ENCODE measurements at regions not wholly inside any gene's neighbourhood (a gene's known extent, or its start where the extent isn't known, plus 50 kb on each side); places are given as distances from the start of the nearest gene placed in this dataset.

GRCh38 chr9:80648336-80648735 is 1041.0 kb downstream of the TLE1 start:
- no peak for DNase-seq (ENCODE audit: low spot score, unreplicated experiment)
- no peaks in the 10 kb centered on the region for H3K27me3 Mint-ChIP-seq
- H3K4me1 Mint-ChIP-seq (ENCODE audit: low read depth), result peaks cover 3% of the 10 kb centered on the region
- H3K4me3 Mint-ChIP-seq (ENCODE audit: low read depth), result no peak overlapping the region
- H3K36me3 Mint-ChIP-seq (ENCODE audit: insufficient read depth), result no peaks in the 10 kb centered on the region
- H3K27ac Mint-ChIP-seq, result no peak overlapping the region
- TF ChIP-seq CTCF (IDR thresholded peaks at IDR 0.05; ENCODE audit: unreplicated experiment), result no peak
- H3K9me3 Mint-ChIP-seq (ENCODE audit: low read depth), result peaks cover 9% of the 10 kb centered on the region

GRCh38 chr9:80646211-80646610 is 1043.1 kb downstream of the TLE1 start:
- H3K4me3 Mint-ChIP-seq (ENCODE audit: low read depth), result no peak overlapping the region
- H3K9me3 Mint-ChIP-seq (ENCODE audit: low read depth), result peaks cover 9% of the 10 kb centered on the region

GRCh38 chr9:80644044-80644443 is 1045.3 kb downstream of the TLE1 start:
- Mint-ChIP-seq H3K36me3 (ENCODE audit: insufficient read depth) (no peaks in the 10 kb centered on the region), H3K4me1 (ENCODE audit: low read depth) (peaks cover 1% of the 10 kb centered on the region), H3K4me3 (ENCODE audit: low read depth) (no peak overlapping the region), H3K27ac (no peak overlapping the region), H3K27me3 (no peaks in the 10 kb centered on the region), H3K9me3 (ENCODE audit: low read depth) (peaks cover 9% of the 10 kb centered on the region)
- TF ChIP-seq CTCF (IDR thresholded peaks at IDR 0.05; ENCODE audit: unreplicated experiment), result no peak
- DNase-seq (ENCODE audit: low spot score, unreplicated experiment), result no peak

More at GRCh38 chr9:80646211-80646610, 1043.1 kb downstream of the TLE1 start:
- no peaks in the 10 kb centered on the region for H3K27me3 Mint-ChIP-seq
- no peak overlapping the region for H3K27ac Mint-ChIP-seq
- DNase-seq (ENCODE audit: low spot score, unreplicated experiment), result no peak
- peaks cover 3% of the 10 kb centered on the region for H3K4me1 Mint-ChIP-seq (ENCODE audit: low read depth)
- TF ChIP-seq CTCF (IDR thresholded peaks at IDR 0.05; ENCODE audit: unreplicated experiment), result no peak
- H3K36me3 Mint-ChIP-seq (ENCODE audit: insufficient read depth), result no peaks in the 10 kb centered on the region

GRCh38 chr9:80635065-80635464 is 1054.3 kb downstream of the TLE1 start:
- no peak for DNase-seq (ENCODE audit: low spot score, unreplicated experiment)
- peaks cover 1% of the 10 kb centered on the region for H3K36me3 Mint-ChIP-seq (ENCODE audit: insufficient read depth)
- H3K4me1 Mint-ChIP-seq (ENCODE audit: low read depth), result peaks cover 4% of the 10 kb centered on the region
- no peaks in the 10 kb centered on the region for H3K27me3 Mint-ChIP-seq
- H3K27ac Mint-ChIP-seq, result no peak overlapping the region
- no peak overlapping the region for H3K4me3 Mint-ChIP-seq (ENCODE audit: low read depth)
- H3K9me3 Mint-ChIP-seq (ENCODE audit: low read depth), result peaks cover 24% of the 10 kb centered on the region
- no peak for TF ChIP-seq CTCF (IDR thresholded peaks at IDR 0.05; ENCODE audit: unreplicated experiment)

- Mint-ChIP-seq H3K9me3 (ENCODE audit: low read depth) (peaks cover 24% of the 10 kb centered on the region), H3K27me3 (no peaks in the 10 kb centered on the region), H3K4me1 (ENCODE audit: low read depth) (peaks cover 2% of the 10 kb centered on the region), H3K4me3 (ENCODE audit: low read depth) (no peak overlapping the region), H3K27ac (no peak overlapping the region), H3K36me3 (ENCODE audit: insufficient read depth) (peaks cover 1% of the 10 kb centered on the region)
- DNase-seq (ENCODE audit: low spot score, unreplicated experiment), result no peak
- no peak for TF ChIP-seq CTCF (IDR thresholded peaks at IDR 0.05; ENCODE audit: unreplicated experiment)
Observed at GRCh38 chr9:80632041-80632440, 1057.3 kb downstream of the TLE1 start.

All from progenitor cell of endocrine pancreas (in vitro differentiated cells).